ENCODE measurements at regions not wholly inside any gene's neighbourhood (a gene's known extent, or its start where the extent isn't known, plus 50 kb on each side); places are given as distances from the start of the nearest gene placed in this dataset.

DNA sequence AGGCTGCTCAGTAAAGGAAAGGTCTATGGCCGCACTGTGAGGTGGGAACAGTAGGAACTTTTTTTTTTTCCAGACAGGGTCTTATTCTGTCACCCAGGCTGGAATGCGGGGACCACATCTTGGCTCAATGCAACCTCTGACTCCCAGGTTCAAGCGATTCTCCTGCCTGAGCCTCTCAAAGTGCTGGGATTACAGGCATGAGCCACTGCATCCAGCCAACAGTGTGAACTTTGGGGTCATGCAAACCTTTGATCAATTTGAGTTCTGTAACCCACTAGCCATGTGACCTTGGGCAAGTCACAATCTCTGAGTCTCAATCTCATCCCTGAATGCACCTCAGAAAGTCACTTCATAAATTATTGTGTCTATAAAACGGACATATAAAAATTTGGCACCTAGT lies 286.8 kb upstream of the CTNNB1 start:
- no peak overlapping the region for H3K4me3 ChIP-seq
- no peaks in the 10 kb centered on the region for H3K36me3 ChIP-seq
- H3K4me1 ChIP-seq, result no peaks in the 10 kb centered on the region
- H3K9me3 ChIP-seq, result no peaks in the 10 kb centered on the region
- TF ChIP-seq, protein P1, sequence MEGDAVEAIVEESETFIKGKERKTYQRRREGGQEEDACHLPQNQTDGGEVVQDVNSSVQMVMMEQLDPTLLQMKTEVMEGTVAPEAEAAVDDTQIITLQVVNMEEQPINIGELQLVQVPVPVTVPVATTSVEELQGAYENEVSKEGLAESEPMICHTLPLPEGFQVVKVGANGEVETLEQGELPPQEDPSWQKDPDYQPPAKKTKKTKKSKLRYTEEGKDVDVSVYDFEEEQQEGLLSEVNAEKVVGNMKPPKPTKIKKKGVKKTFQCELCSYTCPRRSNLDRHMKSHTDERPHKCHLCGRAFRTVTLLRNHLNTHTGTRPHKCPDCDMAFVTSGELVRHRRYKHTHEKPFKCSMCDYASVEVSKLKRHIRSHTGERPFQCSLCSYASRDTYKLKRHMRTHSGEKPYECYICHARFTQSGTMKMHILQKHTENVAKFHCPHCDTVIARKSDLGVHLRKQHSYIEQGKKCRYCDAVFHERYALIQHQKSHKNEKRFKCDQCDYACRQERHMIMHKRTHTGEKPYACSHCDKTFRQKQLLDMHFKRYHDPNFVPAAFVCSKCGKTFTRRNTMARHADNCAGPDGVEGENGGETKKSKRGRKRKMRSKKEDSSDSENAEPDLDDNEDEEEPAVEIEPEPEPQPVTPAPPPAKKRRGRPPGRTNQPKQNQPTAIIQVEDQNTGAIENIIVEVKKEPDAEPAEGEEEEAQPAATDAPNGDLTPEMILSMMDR (IDR thresholded peaks at IDR 0.05), result no peak
- H3K27me3 ChIP-seq, result no peaks in the 10 kb centered on the region
- no peak for DNase-seq (ENCODE audit: low spot score)
- H3K27ac ChIP-seq, result no peak overlapping the region

DNA sequence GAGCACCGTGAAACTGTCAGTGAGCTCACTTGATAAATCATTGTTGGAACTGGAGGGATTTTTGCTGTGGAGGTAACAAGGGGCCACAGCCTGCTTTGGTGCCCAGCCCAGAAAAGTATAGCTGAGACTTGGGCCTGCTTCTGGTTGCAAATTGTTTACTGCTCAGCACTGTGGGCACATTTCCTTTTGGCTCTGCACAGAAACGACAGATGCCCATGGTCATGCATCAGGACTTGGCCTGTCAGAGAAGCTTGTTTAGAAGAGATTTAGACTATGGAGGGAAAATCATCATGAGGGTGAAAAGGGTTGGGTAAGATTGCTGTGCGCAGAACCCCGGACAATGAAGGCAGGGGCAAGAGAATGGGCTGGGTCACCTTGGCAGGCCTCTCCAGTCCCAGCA lies 286.1 kb upstream of the CTNNB1 start:
- TF ChIP-seq, protein P1 (IDR thresholded peaks at IDR 0.05), result no peak
- no peak overlapping the region for H3K4me3 ChIP-seq

DNA sequence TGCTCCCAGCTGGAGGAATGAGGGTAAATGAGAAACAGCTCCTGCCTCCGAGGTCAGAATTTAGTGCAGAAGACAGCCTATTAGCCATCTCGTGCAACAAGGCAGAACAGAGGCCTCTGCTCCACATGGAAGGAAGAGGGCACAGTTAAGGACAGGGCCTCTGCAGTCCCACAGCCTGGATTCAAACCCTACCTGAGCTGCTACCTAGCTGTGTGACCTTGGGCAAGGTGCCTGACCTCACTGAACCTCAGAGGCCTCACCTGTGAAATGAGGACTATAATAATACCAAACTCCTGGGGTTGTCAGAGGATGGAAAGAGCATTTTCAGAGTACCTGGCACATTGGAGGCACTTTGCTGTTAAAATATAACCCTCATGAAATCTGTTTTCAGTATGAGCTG lies 285.7 kb upstream of the CTNNB1 start:
- no peak overlapping the region for H3K27ac ChIP-seq
- no peaks in the 10 kb centered on the region for H3K36me3 ChIP-seq
- TF ChIP-seq, protein P1 (IDR thresholded peaks at IDR 0.05), result no peak
- no peaks in the 10 kb centered on the region for H3K9me3 ChIP-seq
- H3K4me1 ChIP-seq, result no peaks in the 10 kb centered on the region
- no peaks in the 10 kb centered on the region for H3K27me3 ChIP-seq
- DNase-seq (ENCODE audit: low spot score), result no peak
- H3K4me3 ChIP-seq, result no peak overlapping the region

More for the DNA sequence above, 286.1 kb upstream of the CTNNB1 start:
- no peaks in the 10 kb centered on the region for H3K36me3 ChIP-seq
- DNase-seq (ENCODE audit: low spot score), result no peak
- H3K9me3 ChIP-seq, result no peaks in the 10 kb centered on the region
- H3K27me3 ChIP-seq, result no peaks in the 10 kb centered on the region
- H3K4me1 ChIP-seq, result no peaks in the 10 kb centered on the region
- no peak overlapping the region for H3K27ac ChIP-seq

DNA sequence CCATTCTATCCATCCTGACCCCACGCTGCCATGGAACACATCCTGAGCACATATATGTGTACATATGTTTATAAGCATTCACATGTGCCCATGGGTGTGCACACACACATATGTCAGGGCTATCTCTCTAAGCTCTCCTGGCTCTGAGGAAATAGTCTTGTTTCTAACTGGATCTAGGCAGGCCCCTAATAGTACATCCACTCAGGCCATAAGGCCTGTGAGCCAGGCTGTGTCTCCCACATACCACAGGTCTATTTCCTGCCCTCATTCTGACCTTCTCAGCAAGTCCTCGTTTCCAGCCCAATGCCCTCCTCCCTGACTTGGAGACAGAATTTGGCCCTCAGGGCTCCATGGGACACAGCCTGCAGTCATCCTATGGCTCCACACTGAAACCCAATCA lies 284.8 kb upstream of the CTNNB1 start:
- no peaks in the 10 kb centered on the region for H3K4me1 ChIP-seq
- no peaks in the 10 kb centered on the region for H3K27me3 ChIP-seq
- H3K4me3 ChIP-seq, result no peak overlapping the region
- H3K27ac ChIP-seq, result no peak overlapping the region
- no peaks in the 10 kb centered on the region for H3K9me3 ChIP-seq
- no peaks in the 10 kb centered on the region for H3K36me3 ChIP-seq
- TF ChIP-seq, protein P1 (IDR thresholded peaks at IDR 0.05), result no peak
- DNase-seq (ENCODE audit: low spot score), result no peak

DNA sequence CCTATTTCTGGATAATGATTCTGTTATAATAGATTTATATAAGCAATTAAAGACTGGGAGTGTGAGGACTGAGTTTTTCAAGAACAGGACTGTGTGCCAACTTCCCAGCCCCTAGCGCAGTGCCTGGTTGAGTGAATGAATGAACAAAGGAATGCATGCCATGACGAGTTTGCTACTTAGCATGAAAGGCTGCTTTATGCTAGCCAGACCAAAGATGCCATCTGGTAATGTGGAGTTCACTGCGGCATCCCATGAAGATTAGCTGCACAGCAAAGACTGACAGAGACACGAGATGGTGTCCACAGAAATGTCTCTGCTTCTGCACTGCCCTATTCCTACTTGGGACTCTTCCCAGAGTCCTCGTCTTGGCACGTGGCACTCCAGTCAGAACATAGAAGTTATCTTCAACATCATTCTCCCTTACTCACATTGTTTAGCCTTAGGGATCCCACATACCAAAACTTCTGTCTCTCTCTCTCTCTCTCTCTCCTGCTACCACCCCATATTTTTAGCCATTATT lies 283.9 kb upstream of the CTNNB1 start:
- DNase-seq (ENCODE audit: low spot score), result no peak
- no peaks in the 10 kb centered on the region for H3K36me3 ChIP-seq
- H3K4me3 ChIP-seq, result no peak overlapping the region

DNA sequence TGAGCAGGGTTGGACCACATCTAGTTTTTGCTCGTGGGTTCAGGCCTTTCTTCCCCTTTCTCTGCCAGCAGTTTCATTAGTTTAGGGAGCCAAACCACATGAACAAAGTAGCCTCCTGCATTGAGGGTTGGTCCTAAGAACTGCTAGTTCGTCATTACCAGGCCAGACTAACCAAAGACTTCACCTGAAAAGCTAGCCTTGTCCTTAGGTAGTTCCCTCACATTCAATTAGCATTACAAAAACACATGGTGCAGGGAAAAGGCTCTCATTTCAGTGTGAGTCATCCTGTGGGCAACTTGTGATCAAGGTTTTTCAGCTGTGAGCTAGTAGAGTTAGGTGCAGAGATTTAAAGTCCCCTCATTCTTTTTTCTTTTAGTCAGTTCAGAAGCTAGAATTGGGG lies 279.3 kb upstream of the CTNNB1 start:
- TF ChIP-seq, protein P1 (IDR thresholded peaks at IDR 0.05), result no peak
- no peak overlapping the region for H3K4me3 ChIP-seq
- no peaks in the 10 kb centered on the region for H3K27me3 ChIP-seq
- no peaks in the 10 kb centered on the region for H3K9me3 ChIP-seq
- H3K4me1 ChIP-seq, result no peaks in the 10 kb centered on the region
- no peak overlapping the region for H3K27ac ChIP-seq
- H3K36me3 ChIP-seq, result no peaks in the 10 kb centered on the region
- DNase-seq (ENCODE audit: low spot score), result no peak

More for the DNA sequence above, 283.9 kb upstream of the CTNNB1 start:
- no peak overlapping the region for H3K27ac ChIP-seq
- TF ChIP-seq, protein P1 (IDR thresholded peaks at IDR 0.05), result no peak
- H3K27me3 ChIP-seq, result no peaks in the 10 kb centered on the region
- no peaks in the 10 kb centered on the region for H3K4me1 ChIP-seq
- no peaks in the 10 kb centered on the region for H3K9me3 ChIP-seq

All from right atrium auricular region (tissue), 2 donors.